ELF-1 (cell line): ENCODE measurements at regions not wholly inside any gene's neighbourhood (a gene's known extent, or its start where the extent isn't known, plus 50 kb on each side); places are given as distances from the start of the nearest gene placed in this dataset.

Experiments
- DNase-seq: peaks from one replicate; pipeline ENCODE4 v3.0.0-alpha.2; 2016; ENCODE audit warnings: low read depth, low spot score

DNA sequence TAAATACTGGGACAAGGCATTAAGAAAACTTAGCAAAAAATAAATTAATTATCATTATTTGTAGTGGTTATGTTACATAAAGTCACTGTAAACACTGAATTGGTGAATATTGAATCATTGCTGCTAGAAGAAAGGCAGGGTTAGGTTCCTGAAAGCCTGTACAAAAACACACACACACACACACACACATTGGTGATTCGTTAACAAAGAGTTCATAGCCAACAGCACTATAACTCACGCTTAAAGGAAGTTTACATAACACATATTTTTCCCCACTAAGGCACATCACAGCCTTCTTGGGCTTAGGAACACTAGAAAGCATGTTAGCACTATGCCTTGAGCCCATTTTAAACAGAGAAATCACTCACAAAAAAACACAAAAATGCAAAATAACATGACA lies 690.0 kb upstream of the PIK3C3 start:
- no peak for DNase-seq

GRCh38 chr18:41263956-41264355 lies 691.1 kb upstream of the PIK3C3 start:
- no peak for DNase-seq

- no peak for DNase-seq
Observed at GRCh38 chr18:41262688-41263087, 692.3 kb upstream of the PIK3C3 start.

- no peak for DNase-seq
Observed at GRCh38 chr18:41244591-41245037, 710.4 kb upstream of the PIK3C3 start.

- DNase-seq, result no peak
Observed at GRCh38 chr18:41237317-41237716, 717.7 kb upstream of the PIK3C3 start.

DNA sequence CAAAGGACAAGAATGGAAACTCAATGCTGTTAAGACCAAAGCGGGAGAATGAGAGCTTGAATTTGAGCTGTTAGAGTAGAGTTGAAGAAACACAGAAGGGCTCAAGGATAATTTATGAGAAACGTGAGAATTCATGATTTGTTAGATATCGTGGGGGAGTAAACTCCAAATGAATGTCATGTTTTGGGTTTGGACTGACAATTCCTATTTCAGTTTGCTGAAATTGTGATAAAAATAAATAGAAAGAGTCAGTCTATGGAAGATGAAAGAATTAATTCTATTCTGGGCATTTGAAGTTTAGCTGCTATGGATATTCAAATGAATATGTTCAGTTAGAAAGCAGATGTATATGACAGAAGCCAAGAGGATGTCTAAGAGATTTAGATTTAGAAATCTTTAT lies 723.4 kb upstream of the PIK3C3 start:
- DNase-seq, result no peak

- DNase-seq, result no peak
Observed at GRCh38 chr18:41227993-41228392, 727.0 kb upstream of the PIK3C3 start.

DNA sequence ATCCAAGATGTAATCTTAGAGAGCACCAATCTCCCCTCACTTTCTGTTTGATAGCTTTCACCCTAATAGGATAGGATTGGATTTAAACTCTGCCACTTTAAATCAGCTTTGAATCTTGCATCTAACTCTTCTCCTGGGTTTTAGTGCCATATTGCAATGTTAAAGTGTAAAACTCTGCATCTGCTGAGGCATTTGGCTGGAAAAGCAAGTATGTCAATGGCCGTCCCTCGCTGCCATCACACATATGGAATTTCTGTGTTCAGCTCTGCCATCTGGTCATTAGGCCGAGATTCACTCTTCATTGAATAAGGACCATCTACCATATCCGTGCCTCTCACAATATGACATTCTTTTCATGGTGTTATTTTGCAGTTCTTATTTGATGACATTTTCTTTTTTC lies 728.1 kb upstream of the PIK3C3 start:
- no peak for DNase-seq

DNA sequence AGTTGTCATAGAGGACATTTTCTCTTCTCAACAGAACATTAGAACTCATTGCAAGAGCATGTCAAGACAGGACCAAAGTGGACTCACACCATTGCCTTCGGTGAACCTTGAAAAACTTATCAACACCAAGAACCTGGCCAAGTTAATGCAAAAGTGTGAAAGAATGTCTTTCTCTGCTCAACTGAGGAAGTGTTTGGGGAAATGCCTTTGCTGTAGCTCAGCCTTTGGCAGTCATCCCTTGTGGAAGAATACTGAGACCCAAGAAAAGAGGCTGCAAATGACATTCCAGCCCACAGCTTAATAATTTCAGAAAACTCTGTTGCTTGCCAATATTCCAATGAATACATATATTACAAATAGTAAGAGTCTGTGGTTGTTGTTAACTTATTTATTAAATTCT lies 728.8 kb upstream of the PIK3C3 start:
- DNase-seq, result no peak

GRCh38 chr18:41216341-41217003 lies 738.6 kb upstream of the PIK3C3 start:
- no peak for DNase-seq

GRCh38 chr18:41207706-41208105 lies 747.3 kb upstream of the PIK3C3 start:
- DNase-seq, result no peak

DNA sequence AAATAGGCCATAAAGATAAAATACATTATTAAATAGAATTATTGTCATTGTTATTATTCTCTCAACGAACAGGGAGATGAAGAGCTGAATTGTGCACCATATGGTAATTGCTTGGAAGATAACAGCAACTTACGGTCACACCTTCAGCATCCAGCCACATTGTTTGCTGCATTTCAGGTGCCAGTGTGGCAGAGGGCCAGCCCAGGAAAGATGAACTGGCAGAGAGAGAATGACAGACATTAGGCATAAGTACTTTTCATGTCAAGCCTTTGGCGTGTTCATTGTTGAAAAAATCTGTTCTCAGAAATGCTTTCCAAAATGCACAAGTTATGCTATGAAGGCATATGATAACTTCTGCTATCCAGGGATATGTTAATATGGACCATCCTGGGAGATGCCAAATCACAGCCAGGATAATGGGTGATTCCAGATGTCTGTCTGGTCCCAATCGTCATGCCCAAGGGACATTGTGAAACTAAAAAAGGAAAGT lies 748.6 kb upstream of the PIK3C3 start:
- no peak for DNase-seq

DNA sequence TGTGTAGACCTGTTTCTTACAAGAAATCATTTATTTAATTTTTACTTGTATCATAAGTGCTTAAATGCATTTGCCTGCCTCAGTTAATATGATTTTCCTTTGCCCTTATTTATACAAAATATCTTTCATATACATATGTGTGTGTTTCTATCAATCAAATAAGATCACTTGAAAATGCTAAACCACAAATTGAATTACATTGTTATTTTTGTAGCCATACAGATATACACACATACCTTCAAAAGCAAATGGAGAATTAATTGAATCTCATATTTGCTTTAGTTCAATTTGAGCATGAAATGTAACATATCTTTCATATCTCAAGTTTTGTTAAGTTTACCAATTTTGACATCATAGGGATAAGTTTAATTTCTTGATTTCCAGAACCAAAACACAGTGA lies 755.8 kb upstream of the PIK3C3 start:
- DNase-seq, result no peak

- DNase-seq, result no peak
Observed at GRCh38 chr18:41197967-41198366, 757.1 kb upstream of the PIK3C3 start.

- DNase-seq, result no peak
Observed at GRCh38 chr18:41170346-41170745, 784.7 kb upstream of the PIK3C3 start.

DNA sequence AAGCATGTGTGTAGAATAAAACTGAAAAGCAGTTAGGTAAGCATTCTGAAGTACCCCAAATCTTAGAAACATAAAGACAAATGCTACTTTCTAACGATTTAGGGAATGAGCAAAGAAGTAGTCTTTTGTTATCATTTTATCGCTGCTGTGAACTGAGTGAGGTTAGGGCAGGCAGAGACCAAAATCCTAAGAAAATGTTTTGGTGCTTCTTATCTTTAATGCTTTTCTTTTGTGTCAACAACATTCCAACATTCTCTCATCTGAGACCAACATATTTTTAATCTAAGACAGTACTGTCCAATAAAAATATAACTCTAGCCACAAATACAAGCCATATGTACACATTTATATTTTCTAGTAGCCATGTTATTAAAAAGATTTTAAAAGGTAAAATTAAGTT lies 789.4 kb upstream of the PIK3C3 start:
- DNase-seq, result no peak

GRCh38 chr18:41162781-41163180 lies 792.3 kb upstream of the PIK3C3 start:
- DNase-seq, result no peak

DNA sequence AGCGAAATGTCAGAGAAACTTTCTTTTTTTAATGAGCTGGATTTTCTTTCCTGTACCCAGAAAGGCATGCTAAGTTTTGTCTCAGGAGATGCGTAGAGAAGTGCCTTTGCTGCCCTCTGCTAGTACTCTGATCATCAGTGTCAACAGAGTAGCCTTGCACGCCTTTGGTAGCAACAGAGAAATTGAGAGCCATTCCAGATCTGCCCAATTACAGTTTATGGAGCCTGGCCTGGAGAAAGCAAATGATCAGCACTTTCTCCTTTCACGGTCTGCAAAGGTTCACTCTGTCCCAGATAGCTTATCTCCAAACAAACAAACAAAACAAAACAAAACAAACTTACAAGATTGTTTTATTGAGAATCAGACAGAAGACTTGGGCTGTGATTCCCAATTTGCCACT lies 792.8 kb upstream of the PIK3C3 start:
- peak; percentile 9 for DNase-seq

DNA sequence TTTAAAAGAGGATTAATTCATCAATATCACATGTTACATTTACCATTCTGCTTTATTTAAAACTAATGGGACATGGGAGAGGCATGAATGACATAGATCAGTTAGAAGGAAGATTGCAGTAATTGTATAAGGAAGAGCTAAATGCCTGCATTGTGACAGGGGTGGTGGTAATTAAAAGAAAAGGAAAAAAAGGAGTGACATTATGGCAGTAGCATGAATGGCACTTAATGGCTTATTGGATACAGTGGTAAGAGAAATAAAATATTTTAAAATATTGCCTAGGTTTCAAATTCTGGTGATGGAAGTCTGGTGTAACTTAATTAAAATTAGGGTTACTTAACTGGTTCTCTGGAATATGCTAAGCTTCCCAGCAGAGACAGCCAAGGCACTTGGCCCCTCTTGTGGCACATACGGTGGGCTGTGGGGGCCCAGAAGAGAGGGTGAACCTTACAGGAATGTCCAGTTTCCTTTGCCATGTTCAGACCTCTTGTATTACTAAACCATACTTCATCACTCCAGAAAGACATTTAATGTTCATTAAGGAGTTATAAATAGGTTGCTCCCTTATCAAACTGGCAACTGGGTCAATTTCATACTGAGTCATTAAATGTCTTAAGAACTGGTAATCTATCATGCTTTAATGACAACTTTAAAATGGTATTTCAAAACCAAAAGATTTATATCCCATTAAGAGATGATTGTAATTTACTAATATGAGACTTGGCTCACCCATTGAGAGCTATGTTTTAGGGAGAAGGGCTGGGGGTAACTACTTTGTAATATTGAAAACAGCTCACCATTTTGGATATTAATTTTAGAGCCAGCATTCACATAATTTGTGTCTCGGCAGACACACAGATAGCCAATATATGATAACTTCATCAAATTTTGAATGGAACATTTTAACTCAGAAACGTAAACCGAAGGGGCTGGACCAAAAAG lies 798.9 kb upstream of the PIK3C3 start:
- DNase-seq, result no peak

- DNase-seq, result no peak
Observed at GRCh38 chr18:41155025-41155424, 800.0 kb upstream of the PIK3C3 start.

DNA sequence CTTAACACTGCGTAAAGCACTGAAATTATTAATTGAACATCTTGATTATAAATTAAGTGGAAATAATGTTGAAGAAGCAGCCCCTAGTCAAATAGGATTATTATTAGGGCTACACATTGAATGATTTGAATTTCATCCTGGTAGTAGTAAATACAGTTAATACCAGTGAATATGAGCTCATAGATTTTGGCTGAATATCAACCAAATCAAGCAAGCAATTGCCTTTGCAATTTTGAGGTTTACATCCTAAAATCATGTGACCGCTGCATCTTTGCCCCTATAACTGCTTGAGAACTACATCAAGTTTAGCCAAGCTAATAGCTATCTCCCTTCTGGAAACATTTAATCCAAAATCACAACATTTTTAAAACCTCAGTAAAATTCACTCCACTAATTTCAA lies 801.2 kb upstream of the PIK3C3 start:
- DNase-seq, result no peak

DNA sequence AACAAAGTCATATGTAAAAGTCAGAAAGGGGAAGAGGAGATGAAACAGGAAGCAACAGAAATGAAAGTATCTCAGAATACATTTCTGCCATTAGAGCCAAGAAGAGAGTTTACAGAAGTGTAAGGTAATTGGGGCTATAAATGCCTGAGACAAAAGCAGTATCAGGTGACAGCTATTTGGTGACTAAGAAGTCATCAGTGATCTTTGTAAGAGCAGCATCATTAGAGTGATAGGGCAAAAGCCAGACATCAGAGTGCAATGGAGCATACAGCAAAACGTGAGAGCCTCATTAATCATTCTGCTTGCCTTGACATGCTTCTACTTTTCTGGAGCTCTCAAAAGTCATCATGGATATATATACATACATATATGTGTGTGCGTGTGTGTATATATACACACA lies 804.7 kb upstream of the PIK3C3 start:
- no peak for DNase-seq

DNA sequence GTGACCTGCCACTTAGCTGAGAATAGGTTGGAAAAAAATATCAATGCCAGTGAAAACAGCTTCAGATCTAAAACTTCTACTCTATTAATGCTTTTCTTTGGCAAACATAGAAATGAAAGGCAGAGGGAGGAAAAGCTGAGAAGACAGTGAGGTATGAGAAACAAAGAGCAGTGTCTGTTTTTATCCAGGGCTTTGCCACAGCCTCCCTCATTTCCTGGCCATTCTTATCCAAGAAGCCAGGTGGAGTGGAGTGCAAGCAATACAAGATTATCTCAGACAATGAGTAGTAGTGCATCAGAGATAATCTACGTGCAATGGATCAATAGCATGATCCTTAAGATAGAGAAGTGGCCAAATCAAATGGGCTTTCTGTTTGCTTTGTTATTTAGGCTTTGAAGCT lies 808.7 kb upstream of the PIK3C3 start:
- DNase-seq, result no peak
